Ishikawa (cell line): ENCODE measurements at regions not wholly inside any gene's neighbourhood (a gene's known extent, or its start where the extent isn't known, plus 50 kb on each side); places are given as distances from the start of the nearest gene placed in this dataset.

Experiments
- CEBPB ChIP-seq: IDR thresholded peaks from 2 replicates; pipeline ENCODE4 v1.6.1; 2012
- CREB1 ChIP-seq: IDR thresholded peaks from 2 replicates; pipeline ENCODE4 v1.6.1; 2012; ENCODE audit warnings: low read depth
- EGR1 ChIP-seq: IDR thresholded peaks from 2 replicates; pipeline ENCODE4 v1.6.1; 2012
- EP300 ChIP-seq: IDR thresholded peaks from 2 replicates; pipeline ENCODE4 v1.6.1; 2012; ENCODE audit warnings: borderline replicate concordance
- FOXM1 ChIP-seq: IDR thresholded peaks from 2 replicates; pipeline ENCODE4 v1.6.1; 2012; ENCODE audit warnings: low read depth, borderline replicate concordance
- NFIC ChIP-seq: IDR thresholded peaks from 2 replicates; pipeline ENCODE4 v1.6.1; 2012
- RAD21 ChIP-seq: IDR thresholded peaks from 2 replicates; pipeline ENCODE4 v1.6.1; 2012; ENCODE audit warnings: low read depth
- TAF1 ChIP-seq: IDR thresholded peaks from 2 replicates; pipeline ENCODE4 v1.6.1; 2012; ENCODE audit warnings: low read depth, mild to moderate bottlenecking
- TCF12 ChIP-seq: IDR thresholded peaks from 2 replicates; pipeline ENCODE4 v1.6.1; 2012; ENCODE audit warnings: low read depth
- TEAD4 ChIP-seq: IDR thresholded peaks from 2 replicates; pipeline ENCODE4 v1.6.1; 2012
- YY1 ChIP-seq: IDR thresholded peaks from 2 replicates; pipeline ENCODE4 v1.6.1; 2012; ENCODE audit warnings: low read depth
- ZBTB7A ChIP-seq: IDR thresholded peaks from 2 replicates; pipeline ENCODE4 v1.6.1; 2012; ENCODE audit warnings: low read depth
- TF ChIP-seq, protein P1 (sequence below): IDR thresholded peaks from 2 replicates; pipeline ENCODE4 v1.6.1; 2012
- TF ChIP-seq, protein P2 (sequence below): IDR thresholded peaks from 2 replicates; pipeline ENCODE4 v1.6.1; 2012
- TF ChIP-seq, protein P3 (sequence below): IDR thresholded peaks from 2 replicates; pipeline ENCODE4 v1.6.1; 2012; ENCODE audit warnings: low read depth, mild to moderate bottlenecking

DNA sequence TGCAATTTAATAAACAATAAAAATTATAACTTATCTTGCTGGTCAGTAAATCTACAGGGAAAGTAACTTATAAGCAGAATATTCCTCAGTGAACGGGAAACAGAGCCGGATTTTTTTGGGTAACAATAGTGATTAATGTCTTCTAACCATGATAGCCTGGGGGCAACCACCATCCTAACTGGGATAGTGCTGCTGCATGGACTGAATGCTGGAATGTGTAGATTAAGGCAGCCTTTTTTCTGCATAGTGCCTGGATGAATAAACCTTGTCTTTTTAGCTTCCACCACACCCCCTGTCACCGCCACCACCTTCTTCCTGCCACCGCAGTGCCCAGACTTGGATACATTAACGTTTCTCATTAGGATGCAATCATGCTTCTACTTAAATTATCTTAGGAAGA, 83.6 kb upstream of the LNX1 start:
- TF ChIP-seq, protein P1, sequence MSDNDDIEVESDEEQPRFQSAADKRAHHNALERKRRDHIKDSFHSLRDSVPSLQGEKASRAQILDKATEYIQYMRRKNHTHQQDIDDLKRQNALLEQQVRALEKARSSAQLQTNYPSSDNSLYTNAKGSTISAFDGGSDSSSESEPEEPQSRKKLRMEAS, result no peak
- TF ChIP-seq RAD21, result no peak
- no peak for TF ChIP-seq TEAD4
- no peak for TF ChIP-seq EGR1
- no peak for TF ChIP-seq EP300
- no peak for TF ChIP-seq ZBTB7A
- TF ChIP-seq TAF1, result no peak
- TF ChIP-seq CEBPB, result no peak
- no peak for TF ChIP-seq CREB1
- no peak for TF ChIP-seq FOXM1
- TF ChIP-seq, protein P2, sequence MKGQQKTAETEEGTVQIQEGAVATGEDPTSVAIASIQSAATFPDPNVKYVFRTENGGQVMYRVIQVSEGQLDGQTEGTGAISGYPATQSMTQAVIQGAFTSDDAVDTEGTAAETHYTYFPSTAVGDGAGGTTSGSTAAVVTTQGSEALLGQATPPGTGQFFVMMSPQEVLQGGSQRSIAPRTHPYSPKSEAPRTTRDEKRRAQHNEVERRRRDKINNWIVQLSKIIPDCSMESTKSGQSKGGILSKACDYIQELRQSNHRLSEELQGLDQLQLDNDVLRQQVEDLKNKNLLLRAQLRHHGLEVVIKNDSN, result no peak
- TF ChIP-seq YY1, result no peak

DNA sequence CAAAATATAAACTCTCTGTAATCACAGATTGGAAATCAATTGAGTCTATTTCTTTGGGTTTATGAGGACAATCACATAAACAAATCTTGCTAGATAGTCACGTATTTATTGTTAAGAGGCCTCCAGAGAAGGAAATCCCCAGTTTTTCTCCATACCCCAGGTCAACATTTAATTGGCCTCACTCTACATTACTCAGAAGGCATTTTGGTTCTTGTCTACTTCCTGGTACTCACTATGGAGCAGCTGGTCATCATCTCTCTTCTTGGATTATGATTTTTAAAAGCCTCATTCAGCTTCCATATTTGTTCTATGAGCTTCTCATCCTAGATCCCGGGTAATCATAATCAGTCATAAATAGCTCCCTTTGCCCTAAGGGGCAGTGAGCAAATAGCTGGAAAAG, 81.6 kb upstream of the LNX1 start:
- TF ChIP-seq YY1 (no peak), ZBTB7A (no peak), TCF12 (no peak), EGR1 (no peak), RAD21 (no peak), EP300 (no peak), TAF1 (no peak), CEBPB (no peak), NFIC (no peak), CREB1 (no peak), TEAD4 (no peak), FOXM1 (no peak)
- TF ChIP-seq, protein P2, result no peak
- TF ChIP-seq, protein P1, result no peak
- TF ChIP-seq, protein P3, sequence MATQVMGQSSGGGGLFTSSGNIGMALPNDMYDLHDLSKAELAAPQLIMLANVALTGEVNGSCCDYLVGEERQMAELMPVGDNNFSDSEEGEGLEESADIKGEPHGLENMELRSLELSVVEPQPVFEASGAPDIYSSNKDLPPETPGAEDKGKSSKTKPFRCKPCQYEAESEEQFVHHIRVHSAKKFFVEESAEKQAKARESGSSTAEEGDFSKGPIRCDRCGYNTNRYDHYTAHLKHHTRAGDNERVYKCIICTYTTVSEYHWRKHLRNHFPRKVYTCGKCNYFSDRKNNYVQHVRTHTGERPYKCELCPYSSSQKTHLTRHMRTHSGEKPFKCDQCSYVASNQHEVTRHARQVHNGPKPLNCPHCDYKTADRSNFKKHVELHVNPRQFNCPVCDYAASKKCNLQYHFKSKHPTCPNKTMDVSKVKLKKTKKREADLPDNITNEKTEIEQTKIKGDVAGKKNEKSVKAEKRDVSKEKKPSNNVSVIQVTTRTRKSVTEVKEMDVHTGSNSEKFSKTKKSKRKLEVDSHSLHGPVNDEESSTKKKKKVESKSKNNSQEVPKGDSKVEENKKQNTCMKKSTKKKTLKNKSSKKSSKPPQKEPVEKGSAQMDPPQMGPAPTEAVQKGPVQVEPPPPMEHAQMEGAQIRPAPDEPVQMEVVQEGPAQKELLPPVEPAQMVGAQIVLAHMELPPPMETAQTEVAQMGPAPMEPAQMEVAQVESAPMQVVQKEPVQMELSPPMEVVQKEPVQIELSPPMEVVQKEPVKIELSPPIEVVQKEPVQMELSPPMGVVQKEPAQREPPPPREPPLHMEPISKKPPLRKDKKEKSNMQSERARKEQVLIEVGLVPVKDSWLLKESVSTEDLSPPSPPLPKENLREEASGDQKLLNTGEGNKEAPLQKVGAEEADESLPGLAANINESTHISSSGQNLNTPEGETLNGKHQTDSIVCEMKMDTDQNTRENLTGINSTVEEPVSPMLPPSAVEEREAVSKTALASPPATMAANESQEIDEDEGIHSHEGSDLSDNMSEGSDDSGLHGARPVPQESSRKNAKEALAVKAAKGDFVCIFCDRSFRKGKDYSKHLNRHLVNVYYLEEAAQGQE, result no peak

DNA sequence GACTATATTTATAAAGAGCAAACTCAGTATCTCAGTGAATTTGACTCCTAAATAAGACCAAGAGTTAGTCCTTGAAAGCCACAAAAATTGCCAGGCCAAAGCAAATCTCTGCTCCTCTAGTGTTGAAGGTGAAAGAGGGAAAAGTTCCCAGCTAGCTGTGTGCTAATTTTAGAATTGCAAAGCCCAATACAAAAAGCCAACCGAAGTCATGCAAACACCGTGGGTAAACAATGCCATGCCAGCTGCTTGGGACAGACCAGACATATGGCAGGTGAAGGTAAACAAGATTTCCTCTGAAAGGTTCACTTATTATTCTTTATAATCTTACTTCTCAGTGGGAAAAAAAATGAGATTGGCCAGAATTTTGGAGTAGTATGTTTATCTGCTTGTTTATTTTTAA, 80.5 kb upstream of the LNX1 start:
- TF ChIP-seq CEBPB, result no peak
- no peak for TF ChIP-seq RAD21
- TF ChIP-seq, protein P3, result no peak
- TF ChIP-seq, protein P1, result no peak
- no peak for TF ChIP-seq NFIC
- no peak for TF ChIP-seq CREB1
- no peak for TF ChIP-seq ZBTB7A
- no peak for TF ChIP-seq EGR1
- TF ChIP-seq, protein P2, result no peak
- TF ChIP-seq FOXM1, result no peak
- TF ChIP-seq YY1, result no peak
- no peak for TF ChIP-seq TCF12
- no peak for TF ChIP-seq EP300
- no peak for TF ChIP-seq TAF1
- TF ChIP-seq TEAD4, result no peak

DNA sequence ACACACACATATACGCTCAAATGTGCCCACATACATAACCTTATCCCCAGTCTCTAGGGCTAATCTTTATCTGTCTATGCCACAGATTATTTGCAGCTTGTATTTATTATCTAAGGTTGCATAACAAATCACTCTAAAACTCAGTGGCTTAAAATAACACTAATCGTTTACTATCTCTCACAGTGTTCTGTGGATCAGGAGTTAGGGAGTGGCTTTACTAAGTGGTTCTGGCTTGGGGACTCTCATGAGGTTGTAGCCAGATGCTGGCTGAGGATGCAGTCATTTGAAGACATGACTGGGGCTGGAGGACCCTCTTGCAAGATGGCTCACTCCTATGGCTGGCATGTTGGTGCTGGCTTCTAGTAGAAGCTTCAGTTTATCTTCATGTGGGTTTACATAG, 68.5 kb upstream of the LNX1 start:
- TF ChIP-seq ZBTB7A, result no peak

DNA sequence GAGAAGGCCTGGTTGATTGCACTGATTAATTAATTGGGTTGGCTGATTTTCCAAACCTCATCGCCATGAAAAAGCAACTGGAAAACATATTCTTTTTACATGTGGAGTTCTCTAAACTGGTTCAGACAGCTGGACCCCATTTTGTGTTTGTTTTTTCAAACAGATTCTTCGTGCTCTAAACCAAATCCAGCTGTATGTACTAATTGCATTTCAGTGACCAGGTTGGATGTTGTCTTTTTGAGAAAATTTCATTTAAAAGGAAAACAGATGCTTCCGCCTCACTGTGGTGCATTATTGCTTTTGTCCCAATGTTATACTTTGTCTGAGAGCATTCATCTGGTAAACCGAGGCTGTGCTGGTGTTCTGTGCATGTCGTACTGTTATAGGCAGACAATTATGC, 67.8 kb upstream of the LNX1 start:
- TF ChIP-seq ZBTB7A (no peak), EP300 (no peak), YY1 (no peak), CEBPB (no peak), TCF12 (no peak), FOXM1 (no peak), TEAD4 (no peak), RAD21 (no peak), CREB1 (no peak), EGR1 (no peak), NFIC (no peak), TAF1 (no peak)
- TF ChIP-seq, protein P2, result no peak
- TF ChIP-seq, protein P1, result no peak
- TF ChIP-seq, protein P3, result no peak
